Inflammatory macrophage (primary cell): ENCODE measurements at regions not wholly inside any gene's neighbourhood (a gene's known extent, or its start where the extent isn't known, plus 50 kb on each side); places are given as distances from the start of the nearest gene placed in this dataset.

Experiments used
- DNase-seq, 2 donors: peaks; one replicate each; pipeline ENCODE4 v3.0.0-alpha.2; 2020 to 2022

DNA sequence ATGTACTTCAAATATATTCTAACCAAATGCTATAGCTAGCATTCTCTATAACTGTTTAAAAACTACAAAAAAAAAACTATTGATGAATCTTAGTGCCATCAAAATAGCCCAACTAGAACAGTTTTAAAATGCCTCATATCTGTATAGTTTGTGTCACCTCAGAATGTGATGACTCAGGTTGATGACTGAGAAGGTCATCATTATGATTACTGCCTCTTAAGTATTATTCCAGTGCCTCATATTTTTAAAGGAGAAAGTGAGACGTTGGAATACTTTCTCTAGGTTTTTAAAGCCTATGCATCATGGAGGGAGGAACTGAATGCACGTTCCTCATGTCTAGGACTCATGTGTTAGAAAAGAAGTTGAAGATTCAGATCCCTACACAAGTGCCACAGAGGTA, 88.2 kb downstream of the TMA16 start:
- DNase-seq, result no peak

DNA sequence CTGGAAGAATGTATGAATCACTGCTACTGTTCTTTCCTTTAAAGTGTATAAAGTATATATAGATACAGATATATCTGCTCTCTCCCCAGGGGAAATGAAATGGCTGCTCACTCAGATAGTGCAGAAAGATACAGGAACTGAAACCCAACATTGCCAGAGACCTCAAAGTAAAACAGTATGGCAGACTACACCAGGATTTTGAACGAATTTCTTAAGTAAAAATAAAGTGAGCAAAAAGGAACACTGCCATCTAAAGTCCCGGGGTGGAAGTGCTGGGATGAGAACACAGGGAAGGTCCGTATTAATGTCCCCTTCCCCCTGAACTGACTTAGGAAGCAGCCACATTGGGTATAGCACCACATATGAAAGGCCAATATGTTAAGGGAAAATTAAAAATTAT, 93.4 kb downstream of the TMA16 start:
- DNase-seq, result peak; percentile 45 to 69

DNA sequence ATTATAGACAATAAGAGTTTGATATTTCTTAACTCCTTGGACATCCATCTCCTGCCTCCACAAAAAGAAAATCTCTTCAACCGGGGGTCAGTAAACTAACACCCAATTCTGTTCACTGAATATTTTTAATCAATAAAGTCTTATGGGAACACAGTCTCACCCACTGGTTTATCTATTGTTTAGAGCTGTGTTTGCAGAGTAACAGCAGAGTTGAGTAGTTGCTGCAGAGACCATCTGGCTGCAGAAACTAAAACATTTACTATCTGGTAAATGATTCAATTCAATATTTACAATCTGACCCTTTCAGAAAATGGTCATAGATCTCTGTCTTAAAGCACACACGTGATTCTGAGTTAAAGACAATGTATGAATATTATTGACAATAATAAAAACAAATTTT, 94.0 kb downstream of the TMA16 start:
- no peak for DNase-seq

DNA sequence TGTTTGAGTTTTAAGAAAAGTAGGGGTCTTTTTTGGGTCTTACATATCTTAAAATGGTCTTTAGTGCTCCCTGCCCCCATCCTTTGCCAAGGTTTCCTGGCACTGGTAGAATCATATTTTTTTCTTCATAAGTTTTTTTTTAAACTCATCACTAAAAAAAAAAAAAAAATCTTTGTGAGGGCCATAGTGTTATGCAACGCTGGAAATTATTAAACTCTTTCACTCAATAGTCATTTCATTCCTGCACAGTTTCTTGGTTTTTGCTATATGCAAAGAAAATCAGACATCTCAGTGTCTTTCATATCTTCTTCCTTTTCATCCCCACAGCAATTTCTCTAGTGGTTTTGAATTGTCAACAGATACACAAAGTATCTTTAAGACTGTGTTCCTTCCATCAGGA, 95.6 kb downstream of the TMA16 start:
- no peak for DNase-seq

DNA sequence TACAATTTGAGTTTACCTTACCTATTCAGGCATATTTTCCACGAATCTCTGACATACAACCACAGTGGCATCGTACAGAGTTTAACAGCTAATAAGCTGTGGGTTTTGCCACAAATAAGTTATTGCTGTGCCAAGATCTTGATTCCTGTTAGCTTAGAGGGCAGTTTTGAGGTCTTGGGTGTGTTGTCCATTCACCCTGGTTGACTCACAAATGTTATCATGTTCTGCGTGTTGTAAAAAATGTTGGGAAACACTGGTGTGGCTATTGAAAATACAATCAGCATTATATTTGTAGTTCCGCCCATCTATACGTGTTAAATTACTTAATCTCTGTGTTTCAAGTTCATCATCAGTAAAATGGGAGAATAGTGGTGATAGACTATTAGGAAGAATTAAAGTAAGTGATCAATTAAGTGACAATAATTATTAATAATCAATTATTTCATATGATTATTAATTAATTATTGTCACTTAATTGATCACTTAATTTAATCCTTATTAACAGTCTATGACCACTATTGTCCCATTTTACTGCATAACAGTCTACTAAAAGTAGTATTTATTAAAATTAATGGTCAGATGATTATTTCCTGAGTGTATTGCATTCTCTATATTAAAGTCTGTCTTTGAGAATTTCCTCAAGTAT, 96.3 kb downstream of the TMA16 start:
- DNase-seq, result peak; percentile 65 to 85

DNA sequence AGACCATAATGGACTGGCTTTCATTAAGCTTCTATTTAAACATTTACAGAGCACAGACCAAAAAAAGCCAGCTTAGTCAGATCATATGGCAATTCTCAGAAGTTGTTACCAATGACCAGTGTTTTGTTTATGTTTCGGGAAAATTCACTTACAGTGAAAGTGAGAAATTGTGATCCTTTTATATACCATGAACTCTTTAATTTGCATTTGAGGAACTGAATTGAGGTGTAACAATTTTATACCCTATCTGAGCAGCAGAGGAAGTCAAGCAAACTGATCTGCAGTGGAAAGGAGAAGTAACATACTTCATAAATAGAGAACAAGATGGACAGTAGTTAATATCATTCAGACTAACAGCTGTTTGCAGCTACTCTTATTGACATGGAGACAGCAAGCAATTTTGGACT, 97.1 kb downstream of the TMA16 start:
- DNase-seq, result peak; percentile 67 to 87

DNA sequence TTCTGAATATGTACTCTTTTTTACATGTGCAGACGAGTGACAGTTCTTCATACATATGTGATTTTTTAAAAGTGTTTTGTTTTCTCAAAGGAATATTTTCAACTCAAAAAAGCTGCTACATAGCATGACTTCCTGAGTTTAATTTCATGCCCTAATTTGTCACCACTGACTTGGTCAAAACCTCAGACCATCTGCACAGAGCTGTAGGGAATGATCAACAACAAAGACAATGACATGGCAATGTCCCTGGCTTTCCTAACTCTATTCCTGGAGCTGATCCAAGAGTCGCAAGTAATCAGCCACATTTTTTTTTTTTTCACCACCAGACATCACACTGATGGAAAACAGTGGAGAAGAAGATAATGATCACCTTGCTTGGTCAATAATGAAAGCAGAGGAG, 97.7 kb downstream of the TMA16 start:
- peak; percentile 39 to 51 for DNase-seq

DNA sequence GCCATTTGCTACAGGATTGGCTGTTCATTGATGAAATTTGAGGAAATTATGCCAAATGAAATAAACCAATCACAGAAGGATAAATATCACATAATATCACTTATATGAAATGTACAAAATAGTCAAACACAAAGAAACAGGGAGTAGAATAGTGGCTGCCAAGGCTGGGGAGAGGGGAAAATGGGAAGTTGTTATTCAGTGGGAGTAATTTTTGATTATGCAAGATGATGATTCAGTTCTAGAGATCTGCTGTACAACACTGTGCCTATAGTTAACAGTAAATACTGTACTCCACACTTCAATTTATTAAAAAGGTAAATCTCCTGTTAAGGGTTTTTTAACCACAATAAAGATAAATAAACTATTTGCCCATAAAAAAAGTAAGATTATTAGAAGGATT, 101.1 kb downstream of the TMA16 start:
- peak; percentile 68 to 87 for DNase-seq

DNA sequence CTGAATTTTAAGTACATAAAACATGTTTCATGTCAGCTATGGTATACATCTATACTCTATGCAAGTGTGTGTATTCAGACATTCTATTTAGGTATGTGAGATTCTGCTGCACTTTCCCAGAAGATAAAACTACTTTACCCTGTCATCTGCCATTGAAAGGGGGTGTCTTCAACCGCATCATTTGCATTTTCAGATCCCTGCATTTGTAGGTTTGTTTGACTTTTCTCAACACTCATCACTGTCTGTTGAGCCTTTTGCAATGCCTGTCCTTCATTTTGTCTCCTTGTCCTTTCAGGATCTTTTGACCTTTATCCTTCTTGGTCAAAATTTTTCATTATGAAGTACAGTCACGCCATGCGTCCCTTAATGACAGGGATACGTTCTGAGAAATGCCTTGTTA, 103.5 kb downstream of the TMA16 start:
- no peak for DNase-seq

DNA sequence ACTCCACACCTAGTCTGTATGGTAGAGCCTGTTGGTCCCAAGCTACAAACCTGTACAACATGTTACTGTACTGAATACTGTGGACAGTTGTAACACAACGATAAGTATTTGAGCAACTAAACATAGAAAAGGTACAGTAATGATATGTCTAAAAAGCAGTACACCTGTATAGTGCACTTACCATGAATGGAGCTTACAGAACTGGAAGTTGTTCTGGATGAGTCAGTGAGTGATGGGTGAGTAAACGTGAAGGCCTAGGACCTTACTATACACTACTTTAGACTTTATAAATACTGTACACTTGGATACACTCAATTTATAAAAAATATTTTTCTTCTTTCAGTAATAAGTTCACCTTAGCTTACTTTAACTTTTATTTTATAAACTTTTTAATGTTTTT, 104.0 kb downstream of the TMA16 start:
- DNase-seq, result no peak

DNA sequence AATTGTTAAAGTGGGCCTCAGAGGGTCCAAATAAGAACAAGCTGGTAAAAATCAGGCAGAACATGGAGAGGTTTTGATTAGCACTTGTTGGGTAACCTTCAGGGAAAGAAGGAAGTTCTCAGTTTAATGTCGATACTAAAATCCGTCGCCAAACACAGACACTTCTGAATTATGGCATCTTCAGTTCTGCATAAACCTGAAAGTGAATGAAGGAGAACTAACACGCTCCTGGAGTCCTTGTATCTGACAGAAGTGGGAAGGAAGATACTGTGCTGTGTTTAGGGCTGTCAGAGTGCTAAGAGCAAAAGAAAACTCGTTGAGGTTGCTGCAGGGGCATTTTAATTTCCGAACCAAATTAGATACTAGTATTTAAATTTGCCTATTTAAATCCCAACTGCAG, 106.2 kb downstream of the TMA16 start:
- peak; percentile 58 to 74 for DNase-seq

DNA sequence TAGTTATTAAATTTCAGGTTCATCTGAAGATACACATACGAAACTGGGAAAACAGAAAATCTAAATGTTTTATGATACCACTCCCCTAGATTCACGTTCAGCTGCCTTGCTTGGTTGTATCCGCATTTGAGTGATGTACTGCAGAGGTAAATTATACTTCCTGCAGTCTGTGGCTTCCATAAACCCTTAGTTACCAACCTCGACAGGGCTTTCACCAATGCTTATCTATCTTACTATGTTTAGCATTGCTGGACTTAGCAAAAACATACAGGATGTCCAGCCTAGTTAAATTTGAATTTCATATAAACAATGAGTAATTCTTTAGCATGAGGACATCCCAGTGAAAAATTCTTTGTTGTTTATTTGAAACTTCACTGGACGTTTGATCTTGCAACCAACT, 108.8 kb downstream of the TMA16 start:
- no peak for DNase-seq

DNA sequence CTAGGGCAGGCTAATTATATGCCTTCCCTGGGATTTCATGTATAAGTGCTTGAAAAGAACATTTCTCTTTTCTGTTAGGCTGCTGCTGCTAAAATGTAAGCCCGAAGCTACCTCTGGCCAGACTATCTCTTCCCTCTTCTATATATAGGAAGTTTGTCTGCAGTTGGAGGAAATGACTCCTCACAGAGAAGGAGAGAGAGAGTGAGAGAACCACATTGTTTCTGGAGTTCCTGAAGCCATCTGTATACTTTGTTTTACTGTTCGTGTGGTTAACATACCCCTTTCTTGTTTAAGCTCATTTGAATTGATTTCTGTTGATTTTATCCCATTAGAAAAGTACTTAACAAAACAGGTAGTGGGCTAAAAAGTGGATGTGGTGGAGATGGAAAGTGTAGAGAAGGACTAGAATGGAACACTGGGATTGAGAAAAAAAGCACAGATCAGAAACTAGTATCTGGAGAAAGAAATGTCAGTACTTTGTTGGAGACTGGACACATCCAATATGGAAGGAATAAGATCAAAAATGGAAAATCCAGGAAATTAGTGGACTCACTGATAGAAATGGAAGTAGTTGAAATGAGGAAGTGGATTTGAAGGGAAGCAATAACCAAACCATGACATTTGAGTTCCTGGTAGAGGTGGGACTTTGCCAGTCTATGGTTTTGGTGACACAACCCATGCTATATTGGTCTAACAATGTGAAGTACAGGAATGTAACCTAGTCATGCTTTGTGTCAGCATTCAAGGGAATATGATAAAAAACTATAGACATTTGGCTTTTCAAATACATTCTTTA, 112.6 kb downstream of the TMA16 start:
- DNase-seq, result peak; percentile 77 to 86

DNA sequence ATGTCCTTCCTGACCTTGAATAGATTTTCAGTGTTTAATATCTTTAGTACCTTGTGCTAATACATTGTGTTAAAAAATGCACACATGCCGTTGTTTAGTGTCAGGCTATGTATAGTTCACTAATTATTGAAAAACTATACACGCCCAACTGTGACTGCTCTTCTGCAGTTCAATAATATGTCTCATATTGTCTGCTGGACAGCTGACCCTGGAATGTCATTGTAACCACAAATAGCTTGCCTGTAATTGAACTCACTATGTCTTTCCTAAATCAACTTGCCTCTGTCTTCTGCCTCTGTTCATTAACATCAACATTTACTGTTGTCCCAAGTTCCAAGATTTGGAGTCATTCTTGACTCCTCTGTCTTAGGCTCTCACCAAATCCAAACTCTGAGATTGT, 114.5 kb downstream of the TMA16 start:
- no peak for DNase-seq

DNA sequence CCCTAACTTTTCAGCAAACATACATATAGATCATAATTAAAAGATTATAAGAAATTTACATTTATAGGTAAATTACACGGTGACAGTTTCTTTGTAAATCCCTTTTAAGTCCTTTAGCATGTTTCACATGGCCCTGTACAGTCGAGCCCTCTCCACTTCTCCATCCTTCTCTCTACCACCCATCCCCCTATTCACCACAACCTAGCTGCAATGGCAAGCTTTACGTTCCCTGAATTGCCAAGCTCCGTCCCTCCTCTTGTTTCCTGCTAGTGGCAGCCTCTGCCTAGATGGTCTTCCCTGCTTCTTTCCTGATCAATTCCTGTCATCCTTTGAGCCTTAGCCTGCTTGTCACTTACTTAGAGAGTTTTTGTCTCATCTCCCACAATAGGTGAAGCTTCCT, 116.2 kb downstream of the TMA16 start:
- peak; percentile 46 to 49 for DNase-seq

DNA sequence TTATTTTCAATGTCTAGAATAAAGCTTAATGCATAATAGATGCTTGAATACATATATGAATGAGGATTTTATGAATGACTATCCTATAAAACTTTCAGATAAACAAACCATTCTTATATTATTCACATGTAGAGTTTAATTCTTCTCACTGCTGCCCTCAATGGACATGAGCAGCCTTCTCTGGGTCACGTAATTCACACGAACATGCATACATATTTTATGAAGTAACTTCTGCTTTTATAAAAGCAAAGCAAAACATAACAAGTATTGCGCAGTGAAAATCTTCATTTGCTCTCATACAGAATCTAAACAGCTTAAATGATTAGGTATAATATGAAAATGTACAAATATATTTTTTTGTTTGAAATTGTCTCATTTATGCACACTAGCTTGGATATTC, 116.7 kb downstream of the TMA16 start:
- DNase-seq, result peak; percentile 80 to 88

DNA sequence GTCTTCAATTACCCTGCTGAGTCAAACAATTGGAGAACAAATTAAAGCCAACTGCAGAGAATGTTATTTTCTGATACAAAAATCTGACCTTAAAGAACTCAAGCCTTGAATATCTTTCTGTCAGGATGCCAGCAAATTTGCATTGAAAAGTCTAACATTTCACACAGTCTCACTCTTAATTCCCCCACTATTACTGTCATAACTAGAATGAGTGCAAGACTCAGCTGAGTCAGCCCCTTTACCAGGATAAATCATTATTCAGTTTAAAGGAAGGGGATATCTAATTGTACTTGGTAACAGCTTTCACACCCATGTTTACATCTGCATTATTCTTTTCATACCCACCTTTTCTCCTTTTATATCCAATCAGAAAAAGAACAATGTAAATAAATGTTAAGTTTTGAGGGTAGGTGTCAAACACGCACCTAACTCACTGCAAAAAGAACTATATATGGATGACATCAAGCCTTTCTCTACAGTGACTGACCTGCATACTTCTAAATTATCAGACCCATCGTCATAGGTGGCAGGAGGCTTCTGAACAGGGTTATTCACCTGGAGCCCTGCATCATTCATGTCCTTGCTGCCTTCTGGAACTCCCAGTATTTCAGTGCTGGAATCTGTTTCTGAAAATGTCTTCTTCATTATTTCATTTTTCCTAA, 117.4 kb downstream of the TMA16 start:
- no peak for DNase-seq

DNA sequence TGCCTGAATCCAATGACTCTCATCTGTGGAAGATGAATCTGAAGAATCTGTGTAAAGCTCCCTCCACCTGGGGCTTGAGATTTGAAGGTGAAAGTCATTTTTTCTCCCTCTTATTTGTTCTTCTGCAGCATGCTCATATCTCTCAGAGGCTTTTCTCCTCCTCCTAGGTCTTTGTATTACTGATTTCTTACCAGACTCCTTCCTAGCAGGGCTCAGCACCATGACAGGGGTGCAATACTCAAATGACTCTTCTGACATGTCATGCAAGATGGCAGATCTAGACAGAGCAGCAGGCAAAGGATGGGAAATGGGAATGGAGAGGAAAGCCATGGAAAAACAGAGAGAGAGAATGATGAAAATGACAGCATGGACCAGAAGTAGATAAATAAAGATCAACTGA, 118.3 kb downstream of the TMA16 start:
- peak; percentile 48 to 62 for DNase-seq

DNA sequence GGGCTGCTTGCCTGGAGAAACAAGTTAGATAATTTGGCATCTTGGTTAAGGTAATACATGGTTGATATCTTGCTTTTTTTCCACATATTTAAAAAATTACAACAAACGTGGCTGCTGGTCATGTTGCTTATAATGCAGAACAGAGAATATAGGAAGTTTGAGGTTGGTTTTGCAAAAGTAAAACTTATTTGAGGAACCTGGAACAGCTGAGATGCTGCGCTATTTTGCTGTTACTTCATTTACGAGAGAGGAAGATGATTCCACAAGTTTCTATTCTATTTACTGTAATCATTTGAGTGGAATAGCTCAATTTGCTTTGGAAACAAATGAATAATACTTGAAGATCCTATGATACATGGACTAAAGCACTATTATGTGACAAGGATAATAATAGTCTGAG, 118.9 kb downstream of the TMA16 start:
- DNase-seq, result peak; percentile 85 to 93

DNA sequence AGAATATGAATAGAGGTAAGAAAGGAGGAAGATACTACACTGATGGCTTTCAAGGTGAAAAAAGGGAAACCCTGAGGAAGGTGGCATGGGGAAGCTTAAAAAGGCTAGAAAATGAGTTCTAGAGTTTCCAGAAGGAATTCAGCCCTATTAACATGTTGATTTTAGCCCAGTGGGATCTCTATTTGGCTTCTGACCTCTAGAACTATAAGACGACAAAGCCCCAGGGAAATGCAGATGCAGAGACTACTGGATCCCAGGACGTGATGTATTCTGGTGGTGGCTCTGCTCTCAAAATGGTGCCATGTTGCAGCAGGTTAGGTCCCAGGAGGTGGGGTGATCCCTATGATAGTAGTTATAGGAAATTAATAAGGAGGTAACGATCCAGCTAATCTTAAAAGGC, 120.4 kb downstream of the TMA16 start:
- no peak for DNase-seq

DNA sequence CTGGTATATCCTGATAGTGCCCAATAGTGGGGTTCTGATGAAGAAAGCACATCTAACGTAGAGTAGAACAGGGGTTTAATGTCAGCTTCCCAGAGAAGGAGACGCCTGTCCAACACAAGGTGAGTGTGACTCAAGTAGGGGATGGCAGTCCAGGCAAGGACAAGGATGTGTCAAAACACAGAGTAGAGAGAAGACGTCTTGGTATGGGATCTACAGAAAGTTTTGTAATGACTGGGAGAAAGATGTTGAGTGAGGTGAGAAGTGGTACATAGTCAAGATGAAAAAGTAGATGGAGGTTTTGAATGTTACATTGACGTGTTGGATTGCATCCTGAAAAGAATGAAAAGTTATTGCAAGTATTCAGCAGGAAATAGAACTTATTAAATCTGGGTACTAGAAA, 124.4 kb downstream of the TMA16 start:
- no peak for DNase-seq

DNA sequence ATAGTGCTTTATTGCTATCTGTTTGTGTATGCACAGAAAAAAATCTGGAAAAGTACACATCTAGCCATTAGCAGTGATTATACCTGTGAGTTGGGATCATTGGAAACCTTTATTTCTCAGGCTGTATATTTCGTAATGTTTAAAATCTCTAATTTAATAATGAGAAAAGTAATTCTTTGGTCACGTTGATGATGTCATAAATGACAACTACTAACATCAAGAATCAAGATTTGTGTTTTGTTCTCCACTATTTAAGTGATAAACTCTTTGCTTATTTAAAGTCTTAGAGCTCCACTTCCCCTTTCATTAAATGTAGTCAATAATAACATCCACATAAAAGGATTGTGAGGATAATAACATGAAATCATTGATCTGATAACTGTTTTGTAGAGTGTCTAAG, 126.2 kb downstream of the TMA16 start:
- DNase-seq, result no peak

DNA sequence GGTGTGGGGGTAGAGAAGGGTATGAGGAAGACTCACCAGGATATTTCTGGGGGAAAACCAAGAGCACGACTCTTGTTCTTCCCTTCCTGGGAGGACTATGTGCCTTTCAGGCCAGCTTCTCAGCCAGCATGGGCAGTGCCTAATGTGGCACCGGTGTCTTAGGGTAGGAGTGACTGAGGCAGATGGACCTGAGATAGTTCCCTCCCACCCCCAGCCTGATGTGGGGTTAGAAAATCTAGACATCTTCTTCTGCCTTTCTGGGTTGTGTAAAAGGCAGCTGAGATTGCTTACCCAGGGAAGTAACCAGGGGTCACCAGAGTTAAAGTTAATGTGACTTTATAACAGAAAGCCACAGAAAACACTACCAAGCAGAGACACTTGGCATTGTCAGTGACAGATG, 127.3 kb downstream of the TMA16 start:
- peak; percentile 87 to 88 for DNase-seq
